H1 (cell line): ENCODE measurements at regions not wholly inside any gene's neighbourhood (a gene's known extent, or its start where the extent isn't known, plus 50 kb on each side); places are given as distances from the start of the nearest gene placed in this dataset.

ENCODE experiments used
- CTCF ChIA-PET: fragments of 300-600 bp; sonication (Branson Sonifier 250); formaldehyde crosslinking; loops from one replicate; lab custom pipeline; 2021; ENCODE audit not compliant: partially characterized antibody; lab: Charles Lee
- POLR2A ChIA-PET: fragments of 300-600 bp; sonication (Branson Sonifier 250); formaldehyde crosslinking; loops from one replicate; lab custom pipeline; 2021; ENCODE audit warnings: inconsistent platforms; ENCODE audit not compliant: partially characterized antibody; lab: Charles Lee
- DNase-seq, 2 experiments: peaks; one replicate each; pipeline versions ENCODE4 v3.0.0 to v3.0.0-alpha.2; 2010 to 2022; ENCODE audit warnings: low spot score in 2 of 2, low read depth in 1 of 2, mixed read lengths in 1 of 2
- FAIRE-seq: peaks from 2 replicates; lab custom pipeline; 2011; peaks lifted over from hg19 to GRCh38; lab: Jason Lieb, UNC
- H2AFZ ChIP-seq: 2 replicates; pipeline ENCODE4 v1.8.1; 2012; ENCODE audit warnings: low read length, inconsistent platforms
- H2AK5ac ChIP-seq: 2 replicates; pipeline ENCODE4 v1.6.1; 2013; ENCODE audit warnings: low read depth, low read length
- H2BK120ac ChIP-seq: replicated peaks from 2 replicates; pipeline ENCODE3; 2013; ENCODE audit warnings: low read depth, low read length, inconsistent platforms
- H2BK12ac ChIP-seq: 2 replicates; pipeline ENCODE4 v1.6.1; 2013; ENCODE audit warnings: low read depth, low read length
- H2BK15ac ChIP-seq: 2 replicates; pipeline ENCODE4 v1.6.1; 2013; ENCODE audit warnings: low read length
- H2BK20ac ChIP-seq: 2 replicates; pipeline ENCODE4 v1.6.1; 2013; ENCODE audit warnings: low read length
- H2BK5ac ChIP-seq: 2 replicates; pipeline ENCODE4 v1.6.1; 2013; ENCODE audit warnings: low read depth, low read length
- H3K14ac ChIP-seq: 2 replicates; pipeline ENCODE4 v1.6.1; 2013; ENCODE audit warnings: inconsistent platforms; ENCODE audit not compliant: insufficient read length
- H3K18ac ChIP-seq: 2 replicates; pipeline ENCODE4 v1.6.1; 2013; ENCODE audit warnings: low read length; ENCODE audit errors: extremely low read depth
- H3K23ac ChIP-seq: 2 replicates; pipeline ENCODE4 v1.6.1; 2013; ENCODE audit warnings: inconsistent platforms; ENCODE audit not compliant: insufficient read length
- H3K23me2 ChIP-seq: 2 replicates; pipeline ENCODE4 v1.6.1; 2013; ENCODE audit warnings: low read depth, low read length
- H3K27ac ChIP-seq: 2 replicates; pipeline ENCODE4 v1.6.1; 2011; ENCODE audit warnings: low read depth, low read length, inconsistent platforms
- H3K27me3 ChIP-seq, 4 experiments: replicated peaks in 1 of 4; 1 replicate in 1 of 4; 2 replicates in 3 of 4; pipeline versions ENCODE4 v1.6.1 to v1.8.1; 2011 to 2013; ENCODE audit warnings: low read length in 3 of 4, mild to moderate bottlenecking in 3 of 4, inconsistent platforms in 2 of 4, mixed read lengths in 2 of 4, moderate library complexity in 1 of 4; ENCODE audit not compliant: control insufficient read depth in 3 of 4, insufficient read depth in 3 of 4; ENCODE audit errors: extremely low read depth in 1 of 4
- H3K36me3 ChIP-seq, 4 experiments: 2 replicates each; pipeline versions ENCODE4 v1.6.1 to v1.8.1; 2011 to 2013; ENCODE audit warnings: mild to moderate bottlenecking in 4 of 4, low read length in 3 of 4, moderate library complexity in 2 of 4, control low read depth in 1 of 4, inconsistent platforms in 1 of 4; ENCODE audit not compliant: insufficient read depth in 4 of 4, control insufficient read depth in 2 of 4
- H3K4ac ChIP-seq: replicated peaks from 2 replicates; pipeline ENCODE3; 2013; ENCODE audit warnings: low read length, low read depth, mixed read lengths, inconsistent platforms; ENCODE audit not compliant: insufficient read length
- H3K4me1 ChIP-seq, 4 experiments: replicated peaks in 1 of 4; 1 replicate in 1 of 4; 2 replicates in 3 of 4; pipeline versions ENCODE4 v1.6.1 to v1.8.1; 2011 to 2013; ENCODE audit warnings: low read length in 3 of 4, inconsistent platforms in 2 of 4, mixed read lengths in 1 of 4; ENCODE audit not compliant: insufficient read depth in 4 of 4, control insufficient read depth in 3 of 4
- H3K4me2 ChIP-seq, 2 experiments: 2 replicates each; pipeline versions ENCODE4 v1.6.1 to v1.8.1; 2011 to 2013; ENCODE audit warnings: low read depth in 2 of 2, low read length in 2 of 2, control low read depth in 1 of 2, inconsistent platforms in 1 of 2, mild to moderate bottlenecking in 1 of 2; ENCODE audit not compliant: insufficient read depth in 1 of 2
- H3K4me3 ChIP-seq, 4 experiments: fragments of 200-600, 300-600 bp in 1 of 4; sonication (generic), shearing (Covaris generic), sonication (Bioruptor Twin) in 1 of 4; 2 replicates each; pipeline versions ENCODE4 v1.5.1 to v1.8.1; 2011 to 2016; ENCODE audit warnings: low read length in 4 of 4, low read depth in 3 of 4, control low read depth in 2 of 4, inconsistent platforms in 2 of 4, mild to moderate bottlenecking in 2 of 4, mixed read lengths in 1 of 4, moderate library complexity in 1 of 4; ENCODE audit not compliant: insufficient read depth in 2 of 4; ENCODE audit errors: extremely low read depth in 1 of 4
- H3K56ac ChIP-seq: replicated peaks from 2 replicates; pipeline ENCODE3; 2013; ENCODE audit warnings: low read depth, mild to moderate bottlenecking, mixed read lengths, low read length, inconsistent platforms; ENCODE audit not compliant: insufficient read length
- H3K79me1 ChIP-seq: 2 replicates; pipeline ENCODE4 v1.6.1; 2013; ENCODE audit warnings: low read depth, low read length, control low read depth
- H3K79me2 ChIP-seq, 2 experiments: 2 replicates each; pipeline versions ENCODE4 v1.6.1 to v1.8.1; 2012 to 2013; ENCODE audit warnings: low read length in 2 of 2, mild to moderate bottlenecking in 2 of 2, inconsistent platforms in 1 of 2; ENCODE audit not compliant: insufficient read depth in 2 of 2, control insufficient read depth in 1 of 2
- H3K9ac ChIP-seq, 4 experiments: replicated peaks in 1 of 4; 1 replicate in 1 of 4; 2 replicates in 3 of 4; pipeline versions ENCODE4 v1.6.1 to v1.8.1; 2011 to 2013; ENCODE audit warnings: low read depth in 3 of 4, low read length in 3 of 4, control low read depth in 2 of 4, mild to moderate bottlenecking in 2 of 4, moderate library complexity in 2 of 4, inconsistent platforms in 1 of 4; ENCODE audit errors: extremely low read depth in 1 of 4
- H3K9me3 ChIP-seq, 2 experiments: 2 replicates each; pipeline versions ENCODE4 v1.6.1 to v1.8.1; 2012 to 2013; ENCODE audit warnings: mild to moderate bottlenecking in 2 of 2, moderate library complexity in 2 of 2, control low read depth in 1 of 2, inconsistent platforms in 1 of 2, low read depth in 1 of 2, low read length in 1 of 2, mixed read lengths in 1 of 2; ENCODE audit not compliant: insufficient read depth in 2 of 2
- H4K20me1 ChIP-seq, 2 experiments: replicated peaks in 1 of 2; 2 replicates each; pipeline versions ENCODE3 to v1.8.1; 2011 to 2013; ENCODE audit warnings: inconsistent platforms in 2 of 2, low read length in 2 of 2, mild to moderate bottlenecking in 1 of 2; ENCODE audit not compliant: insufficient read depth in 2 of 2, control insufficient read depth in 1 of 2
- H4K5ac ChIP-seq: 2 replicates; pipeline ENCODE4 v1.6.1; 2013; ENCODE audit warnings: low read length, low read depth, mixed read lengths, inconsistent platforms; ENCODE audit not compliant: insufficient read length
- H4K8ac ChIP-seq: 2 replicates; pipeline ENCODE4 v1.8.0; 2013; ENCODE audit warnings: mild to moderate bottlenecking, moderate library complexity, low read length, inconsistent platforms; ENCODE audit not compliant: insufficient read depth; ENCODE audit errors: extremely low read depth
- H4K91ac ChIP-seq: replicated peaks from 2 replicates; pipeline ENCODE3; 2013; ENCODE audit warnings: low read length, mixed read lengths, inconsistent platforms; ENCODE audit not compliant: insufficient read length
- BCL11A ChIP-seq, 2 experiments: IDR thresholded peaks; one replicate each; pipeline ENCODE4 v1.6.1; 2011; ENCODE audit warnings: low read depth in 2 of 2, low read length in 2 of 2, mild to moderate bottlenecking in 2 of 2
- CTBP2 ChIP-seq: IDR thresholded peaks from 2 replicates; pipeline ENCODE4 v1.7.0; 2011; ENCODE audit warnings: borderline replicate concordance, mild to moderate bottlenecking, moderate library complexity, mixed read lengths, low read length; ENCODE audit not compliant: insufficient read depth, insufficient read length
- EZH2 ChIP-seq: fragments of 200-600 bp; sonication (generic); IDR thresholded peaks from 2 replicates; pipeline ENCODE4 v1.7.1; 2012; ENCODE audit warnings: low read depth, mild to moderate bottlenecking, moderate library complexity, low read length, inconsistent platforms; ENCODE audit not compliant: severe bottlenecking
- GTF2F1 ChIP-seq: IDR thresholded peaks from 2 replicates; pipeline ENCODE4 v1.6.1; 2012; ENCODE audit warnings: low read depth, low read length, improper control_type of control experiment, borderline replicate concordance
- JUND ChIP-seq: IDR thresholded peaks from 2 replicates; pipeline ENCODE4 v1.6.1; 2011; ENCODE audit warnings: mild to moderate bottlenecking, improper control_type of control experiment, low read length
- KDM1A ChIP-seq: fragments of 200-600, 300-600 bp; sonication (generic); IDR thresholded peaks from 2 replicates; pipeline ENCODE4 v1.7.1; 2016; ENCODE audit warnings: mild to moderate bottlenecking, low read length, borderline replicate concordance
- RAD21 ChIP-seq, 2 experiments: IDR thresholded peaks in 1 of 2; conservative IDR thresholded peaks in 1 of 2; 2 replicates each; pipeline ENCODE4 v1.6.1; 2011; ENCODE audit warnings: low read depth in 2 of 2, low read length in 2 of 2, improper control_type of control experiment in 1 of 2, inconsistent platforms in 1 of 2, mild to moderate bottlenecking in 1 of 2, moderate library complexity in 1 of 2
- RNF2 ChIP-seq: fragments of 200-900, 300-1000 bp; sonication (generic); IDR thresholded peaks from 2 replicates; pipeline ENCODE4 v1.7.1; 2016; ENCODE audit warnings: borderline replicate concordance, low read depth, mild to moderate bottlenecking, antibody characterized with exemption, low read length; ENCODE audit not compliant: poor library complexity, severe bottlenecking; ENCODE audit errors: missing control alignments
- TAF7 ChIP-seq: optimal IDR thresholded peaks from 2 replicates; pipeline ENCODE3; 2011; ENCODE audit warnings: low read depth, mild to moderate bottlenecking, inconsistent platforms, low read length, moderate library complexity, borderline replicate concordance
- WGBS, 2 experiments: shearing (Covaris generic) in 1 of 2; methylation state at CpG; one replicate each; pipeline versions ENCODE4 v1.1.6 to v1.1.7; 2013 to 2015; ENCODE audit warnings: low lambda C conversion rate in 2 of 2, mixed read lengths in 2 of 2, inconsistent platforms in 1 of 2, low coverage in 1 of 2, missing lambda C conversion rate in 1 of 2; ENCODE audit not compliant: insufficient replicate concordance in 2 of 2, insufficient coverage in 1 of 2, insufficient read length in 1 of 2; ENCODE audit errors: extremely low coverage in 1 of 2, missing lambda C conversion rate in 1 of 2; 5-methylcytosine and 5-hydroxymethylcytosine counted together

DNA sequence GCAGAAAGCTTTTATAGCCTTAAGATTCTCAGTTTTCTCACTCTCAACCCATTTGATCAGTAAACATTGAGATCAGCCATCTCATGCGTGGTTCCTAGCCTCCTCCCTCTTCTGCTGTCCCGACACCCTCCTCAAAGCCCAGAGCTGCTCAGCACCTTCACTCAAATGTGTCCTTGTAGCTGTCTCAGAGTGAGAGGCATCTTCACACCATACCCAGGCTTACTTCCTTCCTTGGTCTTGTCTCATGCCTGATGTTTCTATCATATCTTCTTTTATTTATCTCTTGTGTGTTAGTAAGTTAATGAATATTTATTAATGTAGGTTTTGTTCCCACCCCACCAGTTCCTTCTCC, 72.4 kb upstream of the SNX2 start:
- POLR2A ChIA-PET, result no interaction called here
- Histone ChIP-seq H3K56ac (no peak overlapping the region), H3K36me3 (no peaks in the 10 kb centered on the region), H2AK5ac (no peak overlapping the region), H3K4me3 (no peak overlapping the region), H3K4ac (no peak overlapping the region), H3K4me2 (no peak overlapping the region), H4K20me1 (no peaks in the 10 kb centered on the region), H2BK20ac (no peak overlapping the region), H3K79me1 (no peaks in the 10 kb centered on the region), H3K23me2 (no peaks in the 10 kb centered on the region), H3K9ac (no peak overlapping the region), H2AFZ (no peak overlapping the region), H3K18ac (no peak overlapping the region), H3K27ac (no peak overlapping the region), H2BK12ac (no peak overlapping the region), H4K91ac (no peak overlapping the region), H3K27me3 (no peaks in the 10 kb centered on the region), H2BK15ac (no peak overlapping the region), H3K4me1 (no peaks in the 10 kb centered on the region), H3K14ac (no peak overlapping the region), H4K8ac (no peak overlapping the region), H2BK5ac (no peak overlapping the region), H3K9me3 (no peaks in the 10 kb centered on the region), H3K79me2 (no peaks in the 10 kb centered on the region), H4K5ac (no peak overlapping the region), H3K23ac (no peak overlapping the region), H2BK120ac (no peak overlapping the region)
- WGBS, 2 experiments, result 75% methylated on average over 2 of the region's 2 CpGs; no CpG with 5 or more reads in 1 of the 2 experiments
- FAIRE-seq (no peak), DNase-seq (no peak)
- no peak for TF ChIP-seq BCL11A (IDR thresholded peaks at IDR 0.05; ENCODE audit: low read depth in 2 of 2, low read length in 2 of 2)
- no peak for TF ChIP-seq GTF2F1
- TF ChIP-seq JUND, result no peak
- TF ChIP-seq RNF2, result no peak
- no peak for TF ChIP-seq CTBP2
- no peak for TF ChIP-seq EZH2
- no peak for TF ChIP-seq RAD21 (IDR thresholded peaks at IDR 0.05 in 1 of 2, conservative IDR thresholded peaks at IDR 0.05 in 1 of 2; ENCODE audit: low read depth in 2 of 2, low read length in 2 of 2)
- no peak for TF ChIP-seq TAF7
- TF ChIP-seq KDM1A, result no peak
- CTCF ChIA-PET, result interaction anchor here (0.7 to 4.6 kb wide), 7 partner anchors 13 to 296 kb away, joined by 3 to 42 read pairs (median 5); no protein-coding TSS in a partner anchor
